GM19452 (cell line): ENCODE measurements at regions not wholly inside any gene's neighbourhood (a gene's known extent, or its start where the extent isn't known, plus 50 kb on each side); places are given as distances from the start of the nearest gene placed in this dataset.

ENCODE experiments used
- ATAC-seq: cut with Tn5 transposase; IDR thresholded peaks from one replicate; pipeline ENCODE4 v1.9.1; 2021; ENCODE audit not compliant: unreplicated experiment

DNA sequence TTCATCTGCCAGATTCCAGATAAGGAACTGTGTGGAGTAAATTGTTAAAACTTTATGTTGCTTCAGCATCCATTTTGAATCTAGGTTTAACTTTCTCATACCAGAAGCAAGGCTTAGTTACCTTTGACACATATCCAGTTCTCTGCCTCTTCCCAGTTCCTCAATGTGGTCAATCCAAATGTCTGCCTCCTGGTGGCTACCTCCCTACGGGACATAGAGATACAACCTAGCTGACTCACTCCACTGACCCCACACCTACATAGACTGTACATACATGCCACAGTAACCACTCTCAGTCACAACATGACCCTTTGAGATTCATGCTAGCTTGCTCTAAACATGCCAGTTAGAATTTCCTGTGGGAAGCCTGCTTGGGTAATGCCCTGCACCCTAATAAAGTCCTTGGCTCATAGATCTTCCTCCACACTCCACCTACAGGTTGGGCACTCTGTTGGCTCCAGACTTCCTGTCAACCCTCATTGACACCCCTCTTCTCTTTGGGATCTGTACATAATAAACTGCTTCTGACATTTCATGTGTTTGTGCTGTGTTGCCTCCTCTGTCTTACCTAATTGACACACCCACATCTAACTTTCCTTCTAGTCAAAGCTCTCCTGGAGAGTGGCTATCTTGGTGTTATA is 278.1 kb downstream of the HTR7 start:
- ATAC-seq = no peak

DNA sequence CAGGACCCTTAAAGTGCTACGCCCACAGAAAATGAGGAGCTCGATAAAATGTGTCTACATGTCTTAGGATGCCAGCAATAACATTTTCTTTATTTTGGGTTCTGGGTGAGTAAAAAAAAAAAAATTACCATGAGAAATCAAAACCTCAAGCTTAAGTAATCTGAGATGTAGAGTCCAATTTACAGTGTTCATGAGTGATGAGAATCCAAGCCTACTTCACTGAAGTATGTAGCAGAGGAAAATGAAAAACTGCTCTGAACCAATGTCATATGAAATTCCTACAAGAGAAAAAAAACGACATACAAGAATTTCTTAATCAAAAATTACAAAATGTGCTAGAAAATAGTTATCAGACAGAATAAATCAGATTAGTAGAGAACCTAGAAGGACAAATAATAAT is 274.4 kb downstream of the HTR7 start:
- no peak for ATAC-seq

DNA sequence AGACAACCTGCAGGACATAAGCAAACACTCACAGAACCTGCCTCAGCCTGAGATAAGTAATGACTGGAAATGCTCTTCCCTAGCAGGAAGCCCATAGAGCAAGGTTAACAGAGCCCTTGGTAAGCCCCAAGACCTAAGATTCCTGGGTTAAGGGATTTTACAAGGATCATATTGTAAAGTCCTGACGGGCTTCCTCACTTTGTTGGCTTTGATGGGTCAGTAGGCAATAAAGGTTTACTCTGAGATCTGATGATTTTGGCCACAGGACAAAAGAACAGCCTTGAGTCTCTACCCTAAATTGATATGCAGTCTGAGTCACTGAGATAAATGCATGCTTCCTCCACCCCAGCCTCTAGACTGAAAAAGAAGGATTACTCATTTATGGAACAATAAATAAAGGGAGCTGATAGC is 270.8 kb downstream of the HTR7 start:
- no peak for ATAC-seq

DNA sequence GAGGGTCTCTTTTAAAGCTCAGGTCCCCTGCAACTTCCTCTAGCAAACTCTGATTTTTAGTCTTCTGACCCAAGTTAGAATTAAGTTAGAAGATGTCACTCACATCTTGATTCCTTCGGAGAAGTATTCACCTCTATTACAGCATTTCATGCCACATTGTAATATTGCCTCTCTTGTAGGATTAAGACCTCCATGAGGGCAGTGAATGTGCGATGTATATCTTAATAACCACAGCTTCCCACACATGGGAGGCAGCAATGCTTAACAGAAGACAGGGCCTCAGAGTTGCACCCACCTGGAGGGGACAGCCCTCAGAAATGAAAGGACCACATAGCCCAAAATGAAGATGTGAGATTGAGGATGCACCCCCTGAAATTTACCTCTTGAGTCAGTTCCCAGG is 270.3 kb downstream of the HTR7 start:
- no peak for ATAC-seq

DNA sequence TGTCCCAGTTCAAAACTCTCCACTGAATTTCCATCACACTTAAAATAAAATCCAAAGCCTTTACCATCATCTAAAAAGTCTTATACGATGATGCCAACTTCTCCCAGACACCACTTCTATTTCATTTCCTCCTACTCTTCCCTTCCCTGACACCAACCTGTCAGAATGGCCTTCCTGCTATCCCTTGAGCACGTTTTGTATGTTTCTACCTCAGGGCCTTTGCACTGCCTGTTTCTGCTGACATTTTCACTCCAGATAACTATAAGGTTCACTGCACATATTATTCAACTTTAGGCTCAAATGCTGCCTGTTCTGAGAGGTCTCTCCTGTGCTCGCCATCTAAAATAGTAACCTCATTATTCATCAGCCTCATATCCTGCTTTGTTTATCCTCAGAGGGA is 269.6 kb downstream of the HTR7 start:
- ATAC-seq = no peak

DNA sequence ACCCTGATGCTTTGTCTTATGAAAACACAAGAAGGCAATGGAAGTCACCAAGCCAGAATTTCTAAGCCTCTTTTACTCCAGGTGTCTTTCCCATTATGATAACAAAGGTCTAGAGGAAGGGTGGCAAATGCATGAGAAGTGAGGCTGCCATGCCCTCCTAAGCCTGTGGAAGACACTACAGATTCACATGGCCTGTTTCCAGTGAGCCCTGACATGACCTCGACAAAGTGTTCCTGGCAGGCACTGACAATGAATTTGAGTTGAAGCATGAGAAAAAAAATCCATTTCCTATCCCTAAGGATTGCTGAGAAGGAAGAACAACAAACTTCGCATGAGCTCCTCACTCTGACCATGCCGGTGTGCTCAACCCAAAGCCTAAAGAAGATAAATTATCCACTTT is 268.0 kb downstream of the HTR7 start:
- no peak for ATAC-seq

DNA sequence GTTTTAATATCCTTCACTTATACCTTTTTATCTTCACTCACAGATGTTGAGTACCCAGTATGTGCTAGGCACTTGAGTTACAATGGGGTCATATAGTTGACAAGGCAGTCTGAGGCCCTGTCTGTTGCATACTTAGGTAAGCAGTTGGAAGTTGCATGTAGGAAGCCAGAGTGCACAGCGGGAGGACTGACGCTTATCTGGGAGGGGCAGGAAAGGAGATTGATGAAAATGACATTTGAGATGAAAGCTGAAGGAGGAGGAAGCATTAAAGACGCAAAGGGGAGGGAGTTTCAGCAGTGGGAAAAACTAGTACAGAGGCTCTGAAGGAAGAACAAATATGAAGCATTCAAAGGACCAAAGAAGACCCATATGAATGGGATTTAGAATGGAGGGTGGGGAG is 266.2 kb downstream of the HTR7 start:
- ATAC-seq = no peak

DNA sequence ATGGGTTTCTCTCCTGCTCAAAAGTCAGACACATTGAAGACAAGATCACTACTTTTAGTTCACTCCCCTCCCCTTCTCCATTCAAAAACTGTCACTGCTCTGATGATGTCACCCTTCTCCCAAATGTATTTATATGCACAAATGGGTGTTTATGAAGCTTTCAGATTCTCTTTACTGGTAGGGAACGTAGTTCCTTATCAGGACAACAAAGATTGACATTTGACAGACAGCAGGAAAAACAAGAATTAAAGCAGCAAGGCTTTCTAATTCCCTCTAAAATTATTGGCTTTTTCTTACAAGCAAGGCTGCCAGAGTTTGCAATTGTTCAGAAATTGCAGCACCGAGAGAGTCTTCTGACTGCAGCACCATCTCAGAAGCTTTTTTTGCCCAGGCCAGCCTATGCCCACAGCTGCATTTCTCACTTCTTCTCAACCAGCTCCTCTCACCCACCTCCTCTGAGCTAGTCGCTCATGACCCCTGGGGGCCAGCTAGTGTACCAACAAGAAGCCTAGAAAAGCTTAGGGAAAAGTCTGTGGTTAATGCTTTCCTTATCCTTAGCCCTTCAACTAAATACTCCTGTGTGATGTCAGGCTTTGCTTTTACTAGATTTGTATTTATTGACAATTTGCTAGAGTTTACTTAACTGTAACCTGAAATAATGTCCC is 265.1 kb downstream of the HTR7 start:
- ATAC-seq = peak; percentile 60

DNA sequence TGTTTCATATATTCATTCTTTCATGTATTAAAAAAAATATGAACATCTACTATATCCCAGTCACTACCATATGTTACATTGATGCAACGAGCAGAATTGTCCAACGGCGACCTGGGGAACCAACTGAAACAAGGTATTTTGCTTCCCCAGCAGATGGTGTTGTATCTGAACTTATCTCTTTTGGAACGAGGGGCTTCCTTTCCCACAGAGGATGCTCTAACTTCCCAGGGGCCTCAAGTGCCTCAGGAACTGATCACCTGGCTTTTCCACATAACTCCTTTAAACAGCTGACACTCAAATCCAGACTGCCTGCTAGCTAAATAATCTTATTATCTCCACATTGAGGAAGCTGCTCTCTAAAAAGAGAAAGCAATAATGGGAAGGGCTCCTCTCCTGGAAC is 259.3 kb downstream of the HTR7 start:
- ATAC-seq = no peak

DNA sequence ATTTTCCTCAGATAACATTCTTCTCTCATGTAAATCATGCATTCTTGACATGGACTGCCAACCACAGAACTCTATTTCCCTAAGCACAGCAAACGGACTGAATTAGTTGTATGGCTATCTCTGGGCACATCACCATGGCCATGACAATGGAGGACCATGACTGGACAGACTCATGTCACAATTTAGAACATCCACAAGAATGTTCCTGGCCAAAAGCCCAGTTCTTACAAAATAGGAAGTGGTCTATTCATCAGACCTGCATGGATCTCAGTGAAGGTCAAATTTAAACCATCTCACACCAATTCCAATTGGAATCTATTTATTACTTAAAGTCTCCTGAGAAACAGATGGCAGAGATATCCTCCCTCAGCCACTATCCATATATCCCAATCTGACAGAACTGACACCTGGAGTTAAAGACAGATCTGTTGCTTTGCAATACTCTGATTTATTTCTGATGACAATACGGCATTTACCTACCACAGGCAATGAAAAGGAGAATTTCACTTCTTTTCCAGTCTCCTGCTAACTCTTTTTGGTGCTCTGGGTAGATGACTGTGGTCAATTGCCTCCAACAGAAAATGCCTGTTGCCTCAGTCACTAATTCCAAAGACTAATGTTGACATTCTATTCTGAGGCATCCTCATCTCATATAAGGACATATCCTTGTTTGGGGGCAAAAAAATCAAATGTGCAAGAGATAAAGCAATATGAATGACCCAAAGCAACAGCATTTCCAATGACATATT is 254.8 kb downstream of the HTR7 start:
- ATAC-seq = no peak

DNA sequence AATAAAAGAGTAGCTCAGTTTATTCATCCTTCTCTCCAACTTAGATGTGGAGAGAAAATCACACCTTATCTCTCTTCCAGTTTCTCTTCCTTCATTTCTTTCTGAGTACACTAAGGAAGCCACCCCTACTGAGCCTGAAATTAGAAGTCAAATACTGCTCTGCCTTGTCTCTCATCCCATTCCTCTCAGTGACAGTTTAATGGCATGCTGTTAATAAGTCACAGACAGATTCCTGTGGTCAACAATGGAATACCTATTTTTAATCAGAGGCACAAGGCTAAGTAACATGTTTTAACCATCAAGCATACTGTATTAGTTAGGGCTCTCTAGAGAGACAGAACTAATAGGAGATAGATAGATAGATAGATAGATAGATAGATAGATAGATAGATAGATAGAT is 253.2 kb downstream of the HTR7 start:
- ATAC-seq = no peak

DNA sequence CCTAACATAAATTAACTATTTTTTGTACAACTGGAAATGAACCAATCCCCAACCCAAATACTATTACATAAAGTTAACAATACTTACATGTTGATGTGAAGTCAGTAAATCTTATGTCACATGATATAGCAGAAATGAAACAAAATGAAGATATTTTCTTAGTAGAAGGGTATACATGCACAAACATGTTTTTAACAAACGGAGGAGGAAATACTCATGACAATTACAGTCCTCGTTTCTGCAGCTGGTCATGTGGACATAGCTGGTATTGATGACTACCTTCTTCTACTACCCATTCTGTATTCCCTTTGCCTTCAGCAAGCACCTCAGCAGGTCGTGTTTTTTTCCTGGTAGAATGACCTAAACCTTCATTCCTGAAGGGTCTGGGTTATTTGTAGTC is 252.3 kb downstream of the HTR7 start:
- no peak for ATAC-seq

DNA sequence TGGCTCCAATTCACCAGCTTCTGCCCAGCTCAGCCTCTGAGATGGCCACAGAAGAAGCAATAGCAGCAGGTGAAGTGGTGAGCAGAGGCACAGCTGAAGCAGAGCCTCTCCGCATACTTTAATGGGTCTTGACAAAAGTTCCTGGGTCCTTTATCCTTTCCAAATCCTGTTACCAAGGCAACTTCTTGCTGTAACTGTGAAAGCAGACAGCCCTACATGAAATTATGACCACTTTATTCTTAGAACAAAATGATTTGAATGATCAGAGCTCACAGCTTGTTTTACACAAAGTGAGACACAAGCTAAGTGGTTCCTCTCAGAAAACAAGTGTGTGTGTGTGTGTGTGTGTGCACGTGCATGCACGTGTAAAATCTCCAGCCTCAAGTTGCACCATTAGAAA is 245.6 kb downstream of the HTR7 start:
- ATAC-seq = no peak

DNA sequence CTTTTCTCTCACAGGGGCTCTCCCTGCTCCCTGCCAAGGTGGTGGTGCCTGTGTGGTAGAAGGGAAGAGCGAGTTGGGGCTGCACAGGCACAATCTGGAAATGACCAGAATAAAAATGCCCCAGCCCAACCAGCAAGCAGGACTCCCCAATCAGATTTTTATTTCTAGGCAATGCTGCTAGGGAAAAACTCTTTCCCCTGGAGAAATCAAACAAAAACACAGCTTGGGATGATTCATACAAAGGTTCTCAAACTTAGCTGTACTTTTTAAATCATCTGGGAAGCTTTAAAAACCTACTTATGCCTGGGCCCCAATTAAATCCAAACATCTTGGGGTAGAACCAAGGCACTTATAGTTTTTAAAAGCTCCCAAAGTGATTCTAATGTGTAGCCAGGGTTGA is 243.2 kb downstream of the HTR7 start:
- no peak for ATAC-seq

DNA sequence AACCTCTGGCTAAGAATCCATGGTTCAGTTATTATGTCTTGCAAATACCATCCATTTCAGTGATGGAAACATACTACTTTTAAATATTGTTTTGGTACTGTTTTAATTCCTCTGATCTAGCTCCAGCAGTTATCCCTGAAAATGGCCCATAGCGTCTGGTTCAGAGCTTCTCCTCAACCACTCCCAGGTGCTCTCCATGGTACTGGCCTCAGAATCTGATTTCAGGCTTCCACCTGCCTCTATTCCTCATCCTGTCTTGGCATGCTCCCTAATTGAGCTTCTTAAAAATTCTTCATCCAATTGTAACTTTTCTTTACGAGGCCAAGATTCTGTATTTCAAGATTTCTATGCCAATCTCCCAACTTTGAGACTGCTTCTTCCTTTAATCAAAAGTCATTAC is 236.3 kb downstream of the HTR7 start:
- ATAC-seq = no peak

DNA sequence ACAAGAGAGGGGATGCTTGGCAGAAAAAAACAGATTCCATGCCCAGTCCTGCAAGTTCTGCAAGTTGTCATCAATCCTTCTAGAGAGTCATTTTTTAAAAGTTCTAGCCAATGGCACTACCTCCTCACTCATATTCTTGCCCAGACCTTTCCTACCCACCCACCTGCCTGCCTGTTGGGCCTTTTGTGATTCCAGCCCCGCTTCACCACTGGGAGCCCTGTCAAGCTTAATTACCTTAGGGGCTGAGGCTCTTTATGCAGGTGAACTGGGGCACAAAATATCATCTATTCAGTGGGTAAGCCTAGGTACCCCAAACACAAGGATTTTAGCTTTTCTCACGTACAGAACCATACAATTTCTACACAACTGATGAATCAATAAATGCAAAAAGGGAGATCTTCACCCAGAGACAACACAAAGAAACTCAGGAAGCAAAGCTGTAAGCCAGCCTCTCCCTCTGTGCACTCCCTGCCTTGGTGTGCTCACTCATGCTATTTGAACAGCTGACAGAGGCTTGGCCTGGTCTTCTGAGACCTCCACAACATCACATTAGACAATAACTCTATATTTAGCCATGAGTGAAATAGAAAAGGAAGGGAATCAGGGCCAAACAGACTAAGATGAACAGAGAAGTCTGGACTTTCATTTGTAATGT is 222.6 kb downstream of the HTR7 start:
- no peak for ATAC-seq

DNA sequence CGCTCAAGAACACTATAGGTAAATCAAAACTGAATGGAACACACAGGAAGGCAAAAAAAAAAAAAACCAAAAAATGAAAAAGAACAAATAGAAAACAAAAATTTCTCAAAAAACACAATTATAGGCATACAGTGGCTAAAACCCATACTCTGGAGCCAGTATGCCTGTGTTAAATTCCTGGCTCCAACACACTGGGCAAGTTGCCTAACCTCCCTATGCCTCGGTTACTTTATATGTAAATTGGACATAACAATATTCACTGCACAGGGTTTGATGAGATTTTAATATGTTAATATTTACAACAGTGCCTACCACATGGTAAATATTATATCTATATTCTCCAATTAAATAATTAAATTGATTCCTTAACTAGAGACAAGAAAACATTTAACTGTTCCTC is 217.1 kb downstream of the HTR7 start:
- no peak for ATAC-seq

DNA sequence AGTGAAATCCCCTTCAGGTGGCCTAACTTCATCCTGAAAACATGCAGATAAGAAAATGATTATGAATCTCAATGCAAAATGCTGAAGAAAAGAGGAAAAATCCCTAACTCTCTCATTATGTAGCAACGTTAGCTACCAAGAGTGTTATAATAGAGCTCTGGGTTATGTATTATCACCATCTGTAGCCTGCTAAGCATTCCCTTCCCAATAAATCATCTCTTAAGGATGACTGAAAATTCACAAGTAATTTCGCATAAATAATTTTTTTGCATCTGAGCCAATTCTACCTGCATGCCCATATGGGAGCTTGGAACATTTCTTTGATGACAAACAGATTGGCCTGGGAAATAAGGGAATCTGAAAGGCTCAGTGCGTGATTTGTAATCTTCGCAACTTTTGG is 216.1 kb downstream of the HTR7 start:
- no peak for ATAC-seq

DNA sequence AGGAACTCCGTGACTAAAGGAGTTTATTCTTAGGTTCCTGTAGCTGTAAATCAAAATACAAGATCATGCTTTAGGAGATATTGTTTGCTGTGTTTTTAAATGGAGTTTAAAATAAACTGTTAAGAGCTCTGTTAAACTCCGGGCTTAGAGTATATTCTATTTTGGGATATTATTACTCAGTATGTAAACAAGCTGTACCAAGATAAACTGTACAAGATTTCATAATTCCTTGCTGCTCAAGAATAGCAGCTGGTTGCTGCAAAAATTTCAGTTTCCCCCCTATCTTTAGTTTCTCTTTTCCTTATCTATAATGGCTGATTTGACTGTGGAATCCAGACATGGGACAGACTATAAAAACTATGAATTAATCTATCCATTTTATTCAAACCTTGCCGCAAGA is 215.7 kb downstream of the HTR7 start:
- no peak for ATAC-seq

DNA sequence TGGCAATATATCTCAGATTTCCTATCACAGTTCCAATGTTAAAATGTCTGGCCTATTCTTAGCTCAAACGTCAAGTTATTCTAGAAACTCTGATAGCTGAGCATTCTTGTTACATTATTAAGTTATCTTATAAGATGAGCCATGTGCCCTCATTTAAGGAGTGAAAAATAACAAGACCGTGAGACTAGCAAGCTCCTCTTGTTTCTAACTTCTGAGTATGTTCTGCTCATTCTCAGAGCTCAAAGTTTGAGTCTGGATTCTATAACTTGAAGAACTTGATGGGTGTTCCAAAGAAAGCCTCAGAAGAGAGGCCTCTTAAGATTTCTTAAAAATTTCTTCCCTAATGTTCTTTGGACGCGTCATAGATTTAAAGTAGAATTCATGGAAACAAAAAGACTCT is 215.2 kb downstream of the HTR7 start:
- no peak for ATAC-seq

DNA sequence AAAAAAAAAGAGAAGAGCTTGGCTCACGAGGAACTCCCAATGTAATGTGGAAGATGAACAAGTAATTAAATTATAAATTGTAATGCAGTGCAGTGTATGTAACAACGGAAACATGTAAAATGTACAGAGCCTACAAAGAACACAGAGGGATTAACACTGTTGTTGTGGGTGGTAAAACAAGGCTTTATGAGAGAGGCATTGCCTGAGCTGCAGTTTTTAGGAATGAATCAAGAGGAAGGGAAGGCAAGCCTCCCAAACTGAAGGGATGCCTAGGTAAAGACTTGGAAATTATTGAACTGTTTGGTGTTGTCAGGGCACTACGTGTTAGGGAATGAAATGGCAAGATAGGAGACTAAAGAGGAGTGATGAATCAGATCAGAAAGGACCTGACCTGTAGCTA is 213.7 kb downstream of the HTR7 start:
- ATAC-seq = no peak

DNA sequence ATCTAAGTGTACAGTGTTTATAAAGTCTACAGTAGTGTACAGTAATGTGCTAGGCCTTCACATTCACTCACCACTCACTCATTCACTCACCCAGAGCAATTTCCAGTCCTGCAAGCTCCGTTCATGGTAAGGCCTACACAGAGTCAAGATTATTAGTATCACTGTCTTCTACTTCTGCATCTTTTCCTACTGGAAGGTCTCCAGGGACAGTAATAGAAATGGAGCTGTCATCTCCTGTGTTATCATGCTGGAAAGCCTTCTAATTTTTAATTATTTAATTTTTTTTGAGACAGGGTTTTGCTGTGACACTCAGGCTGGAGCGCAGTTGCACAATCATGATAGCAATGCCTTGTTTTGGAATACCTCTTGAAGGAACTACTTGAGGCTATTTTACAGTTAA is 207.0 kb downstream of the HTR7 start:
- ATAC-seq = no peak
